HEK293 (cell line): ENCODE measurements at regions not wholly inside any gene's neighbourhood (a gene's known extent, or its start where the extent isn't known, plus 50 kb on each side); places are given as distances from the start of the nearest gene placed in this dataset.

Experiments used
- SP7 ChIP-seq: fragments of 450-650 bp; formaldehyde crosslinking; IDR thresholded peaks from 2 replicates; pipeline ENCODE4 v1.5.1; 2016; ENCODE audit warnings: missing biosample characterization, missing genetic modification characterization
- ZNF354C ChIP-seq: fragments of 450-650 bp; formaldehyde crosslinking; IDR thresholded peaks from 2 replicates; pipeline ENCODE4 v1.5.1; 2016; ENCODE audit warnings: missing biosample characterization, missing genetic modification characterization, low read depth, borderline replicate concordance
- ZNF585B ChIP-seq: fragments of 450-650 bp; formaldehyde crosslinking; IDR thresholded peaks from 2 replicates; pipeline ENCODE4 v1.5.1; 2016; ENCODE audit warnings: missing biosample characterization, missing genetic modification characterization
- TF ChIP-seq, protein P1 (sequence below): fragments of 450-650 bp; formaldehyde crosslinking; IDR thresholded peaks from 2 replicates; pipeline ENCODE4 v1.5.1; 2016; ENCODE audit warnings: missing biosample characterization, missing genetic modification characterization
- TF ChIP-seq, protein P2 (sequence below): fragments of 450-650 bp; formaldehyde crosslinking; IDR thresholded peaks from 2 replicates; pipeline ENCODE4 v1.5.1; 2016; ENCODE audit warnings: missing biosample characterization, missing genetic modification characterization

DNA sequence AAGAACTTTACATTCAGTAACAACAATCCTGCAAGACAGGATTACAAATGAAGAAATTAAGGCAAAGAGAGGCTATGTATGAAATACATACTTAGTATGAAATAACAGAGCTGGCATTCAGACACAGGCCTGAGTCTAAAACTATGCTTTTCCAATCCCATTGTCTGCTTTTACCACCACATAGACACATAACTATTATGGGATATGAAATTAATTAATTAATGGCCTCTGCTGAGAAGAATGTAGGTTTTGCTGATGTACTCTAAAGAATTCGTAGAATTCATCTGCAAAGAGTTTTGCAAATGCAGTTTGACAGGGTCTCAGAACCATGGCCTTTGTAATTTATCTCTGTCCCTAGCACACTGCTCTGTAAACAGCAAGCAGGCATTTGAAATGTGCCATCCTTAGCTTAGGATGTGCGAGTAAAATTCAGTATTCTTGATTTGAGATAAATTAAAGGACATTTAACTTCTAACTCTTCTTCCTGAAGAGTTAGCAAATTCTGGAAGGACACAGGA, 54.5 kb upstream of the BOC start:
- TF ChIP-seq, protein P1, sequence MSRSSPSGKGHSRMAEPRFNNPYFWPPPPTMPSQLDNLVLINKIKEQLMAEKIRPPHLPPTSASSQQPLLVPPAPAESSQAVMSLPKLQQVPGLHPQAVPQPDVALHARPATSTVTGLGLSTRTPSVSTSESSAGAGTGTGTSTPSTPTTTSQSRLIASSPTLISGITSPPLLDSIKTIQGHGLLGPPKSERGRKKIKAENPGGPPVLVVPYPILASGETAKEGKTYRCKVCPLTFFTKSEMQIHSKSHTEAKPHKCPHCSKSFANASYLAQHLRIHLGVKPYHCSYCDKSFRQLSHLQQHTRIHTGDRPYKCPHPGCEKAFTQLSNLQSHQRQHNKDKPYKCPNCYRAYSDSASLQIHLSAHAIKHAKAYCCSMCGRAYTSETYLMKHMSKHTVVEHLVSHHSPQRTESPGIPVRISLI (tag by site-specific recombination): no peak
- TF ChIP-seq ZNF354C (tag by site-specific recombination): no peak
- no peak for TF ChIP-seq ZNF585B (tag by site-specific recombination)
- TF ChIP-seq, protein P2, sequence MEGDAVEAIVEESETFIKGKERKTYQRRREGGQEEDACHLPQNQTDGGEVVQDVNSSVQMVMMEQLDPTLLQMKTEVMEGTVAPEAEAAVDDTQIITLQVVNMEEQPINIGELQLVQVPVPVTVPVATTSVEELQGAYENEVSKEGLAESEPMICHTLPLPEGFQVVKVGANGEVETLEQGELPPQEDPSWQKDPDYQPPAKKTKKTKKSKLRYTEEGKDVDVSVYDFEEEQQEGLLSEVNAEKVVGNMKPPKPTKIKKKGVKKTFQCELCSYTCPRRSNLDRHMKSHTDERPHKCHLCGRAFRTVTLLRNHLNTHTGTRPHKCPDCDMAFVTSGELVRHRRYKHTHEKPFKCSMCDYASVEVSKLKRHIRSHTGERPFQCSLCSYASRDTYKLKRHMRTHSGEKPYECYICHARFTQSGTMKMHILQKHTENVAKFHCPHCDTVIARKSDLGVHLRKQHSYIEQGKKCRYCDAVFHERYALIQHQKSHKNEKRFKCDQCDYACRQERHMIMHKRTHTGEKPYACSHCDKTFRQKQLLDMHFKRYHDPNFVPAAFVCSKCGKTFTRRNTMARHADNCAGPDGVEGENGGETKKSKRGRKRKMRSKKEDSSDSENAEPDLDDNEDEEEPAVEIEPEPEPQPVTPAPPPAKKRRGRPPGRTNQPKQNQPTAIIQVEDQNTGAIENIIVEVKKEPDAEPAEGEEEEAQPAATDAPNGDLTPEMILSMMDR (tag by site-specific recombination): no peak
- no peak for TF ChIP-seq SP7 (tag by site-specific recombination)
